ENCODE measurements at regions not wholly inside any gene's neighbourhood (a gene's known extent, or its start where the extent isn't known, plus 50 kb on each side); places are given as distances from the start of the nearest gene placed in this dataset.

DNA sequence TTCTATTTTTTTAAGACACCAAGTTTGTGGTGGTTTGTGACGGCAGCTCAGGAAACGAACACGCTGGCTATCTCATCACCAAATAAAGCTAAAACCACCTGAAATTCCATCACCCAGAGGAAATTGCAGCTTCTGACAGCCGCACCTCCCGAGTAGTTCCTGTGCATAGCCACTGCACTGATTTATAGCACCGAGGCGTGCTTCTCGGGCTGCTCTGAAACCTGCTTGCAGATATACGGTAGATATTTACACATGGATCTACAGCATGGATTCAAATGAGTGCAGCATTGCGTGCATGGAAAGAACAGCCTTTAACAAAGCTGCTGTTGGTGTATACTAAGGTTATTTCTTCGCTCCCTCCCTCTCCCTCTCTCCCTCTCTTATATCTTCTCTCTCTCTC lies 153.8 kb downstream of the PHF2 start:
- no peak overlapping the region for H3K4me3 ChIP-seq (ENCODE audit: low read depth, poor library complexity, severe bottlenecking)
- TF ChIP-seq POLR2A (IDR thresholded peaks at IDR 0.05): no peak
- TF ChIP-seq, protein P1, sequence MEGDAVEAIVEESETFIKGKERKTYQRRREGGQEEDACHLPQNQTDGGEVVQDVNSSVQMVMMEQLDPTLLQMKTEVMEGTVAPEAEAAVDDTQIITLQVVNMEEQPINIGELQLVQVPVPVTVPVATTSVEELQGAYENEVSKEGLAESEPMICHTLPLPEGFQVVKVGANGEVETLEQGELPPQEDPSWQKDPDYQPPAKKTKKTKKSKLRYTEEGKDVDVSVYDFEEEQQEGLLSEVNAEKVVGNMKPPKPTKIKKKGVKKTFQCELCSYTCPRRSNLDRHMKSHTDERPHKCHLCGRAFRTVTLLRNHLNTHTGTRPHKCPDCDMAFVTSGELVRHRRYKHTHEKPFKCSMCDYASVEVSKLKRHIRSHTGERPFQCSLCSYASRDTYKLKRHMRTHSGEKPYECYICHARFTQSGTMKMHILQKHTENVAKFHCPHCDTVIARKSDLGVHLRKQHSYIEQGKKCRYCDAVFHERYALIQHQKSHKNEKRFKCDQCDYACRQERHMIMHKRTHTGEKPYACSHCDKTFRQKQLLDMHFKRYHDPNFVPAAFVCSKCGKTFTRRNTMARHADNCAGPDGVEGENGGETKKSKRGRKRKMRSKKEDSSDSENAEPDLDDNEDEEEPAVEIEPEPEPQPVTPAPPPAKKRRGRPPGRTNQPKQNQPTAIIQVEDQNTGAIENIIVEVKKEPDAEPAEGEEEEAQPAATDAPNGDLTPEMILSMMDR (IDR thresholded peaks at IDR 0.05): no peak
- WGBS, 2 donors: 45 to 51% methylated on average over 11 of the region's 11 CpGs
- no peak for DNase-seq (ENCODE audit: low spot score in 2 of 2)
- intact Hi-C loops (cut with DNase I; ENCODE audit: low total_unique reads): no loop called here

Small RNAs in the stretch of these regions (microRNA-seq; reads per million reads assigned to microRNA genes)
- gene MIR4291 (ENCODE audit: borderline number of aligned reads in 1 of 2, borderline replicate concordance in 2 of 2): 0 reads per million in 2 donors
